Progenitor cell of endocrine pancreas (in vitro differentiated cells): ENCODE measurements at regions not wholly inside any gene's neighbourhood (a gene's known extent, or its start where the extent isn't known, plus 50 kb on each side); places are given as distances from the start of the nearest gene placed in this dataset.

Source experiments
- DNase-seq: peaks from one replicate; pipeline ENCODE4 v3.0.0; 2021; ENCODE audit warnings: low spot score; ENCODE audit not compliant: unreplicated experiment
- H3K27ac Mint-ChIP-seq: 2 replicates; pipeline ENCODE4 v1.8.0; 2021; ENCODE audit warnings: mild to moderate bottlenecking, moderate library complexity, mixed read lengths
- H3K27me3 Mint-ChIP-seq: 2 replicates; pipeline ENCODE4 v1.8.0; 2021; ENCODE audit warnings: mixed read lengths
- H3K36me3 Mint-ChIP-seq: 2 replicates; pipeline ENCODE4 v1.8.0; 2022; ENCODE audit warnings: mixed read lengths; ENCODE audit not compliant: insufficient read depth
- H3K4me1 Mint-ChIP-seq: 2 replicates; pipeline ENCODE4 v1.8.0; 2021; ENCODE audit warnings: low read depth, mixed read lengths
- H3K4me3 Mint-ChIP-seq: 2 replicates; pipeline ENCODE4 v1.8.0; 2021; ENCODE audit warnings: low read depth, mild to moderate bottlenecking, moderate library complexity, mixed read lengths
- H3K9me3 Mint-ChIP-seq: 2 replicates; pipeline ENCODE4 v1.8.0; 2021; ENCODE audit warnings: low read depth, mixed read lengths
- TF ChIP-seq, protein P1 (sequence below): fragments of 200-600 bp; sonication (generic); IDR thresholded peaks from one replicate; pipeline ENCODE4 v1.5.0; 2021; ENCODE audit warnings: antibody characterized with exemption, mild to moderate bottlenecking; ENCODE audit not compliant: unreplicated experiment

DNA sequence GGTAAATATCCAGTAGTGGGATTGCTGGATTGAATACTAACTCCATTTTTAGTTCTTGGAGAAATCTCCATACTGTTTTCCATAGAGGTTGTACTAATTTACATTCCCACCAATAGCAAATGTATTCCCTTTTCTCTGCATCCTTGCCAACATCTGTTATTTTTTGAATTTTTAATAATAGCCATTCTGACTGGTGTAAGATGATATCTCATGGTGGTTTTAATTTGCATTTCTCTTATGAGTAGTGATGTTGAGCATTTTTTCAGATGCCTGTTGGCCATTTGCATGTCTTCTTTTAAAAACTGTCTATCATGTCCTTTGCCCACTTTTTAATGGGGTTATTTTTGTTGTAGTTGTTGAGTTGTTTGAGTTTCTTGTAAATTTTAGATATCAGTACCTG, 253.2 kb downstream of the HAO1 start:
- H3K9me3 Mint-ChIP-seq, result no peaks in the 10 kb centered on the region
- H3K4me1 Mint-ChIP-seq, result no peaks in the 10 kb centered on the region
- no peak overlapping the region for H3K27ac Mint-ChIP-seq
- TF ChIP-seq, protein P1, sequence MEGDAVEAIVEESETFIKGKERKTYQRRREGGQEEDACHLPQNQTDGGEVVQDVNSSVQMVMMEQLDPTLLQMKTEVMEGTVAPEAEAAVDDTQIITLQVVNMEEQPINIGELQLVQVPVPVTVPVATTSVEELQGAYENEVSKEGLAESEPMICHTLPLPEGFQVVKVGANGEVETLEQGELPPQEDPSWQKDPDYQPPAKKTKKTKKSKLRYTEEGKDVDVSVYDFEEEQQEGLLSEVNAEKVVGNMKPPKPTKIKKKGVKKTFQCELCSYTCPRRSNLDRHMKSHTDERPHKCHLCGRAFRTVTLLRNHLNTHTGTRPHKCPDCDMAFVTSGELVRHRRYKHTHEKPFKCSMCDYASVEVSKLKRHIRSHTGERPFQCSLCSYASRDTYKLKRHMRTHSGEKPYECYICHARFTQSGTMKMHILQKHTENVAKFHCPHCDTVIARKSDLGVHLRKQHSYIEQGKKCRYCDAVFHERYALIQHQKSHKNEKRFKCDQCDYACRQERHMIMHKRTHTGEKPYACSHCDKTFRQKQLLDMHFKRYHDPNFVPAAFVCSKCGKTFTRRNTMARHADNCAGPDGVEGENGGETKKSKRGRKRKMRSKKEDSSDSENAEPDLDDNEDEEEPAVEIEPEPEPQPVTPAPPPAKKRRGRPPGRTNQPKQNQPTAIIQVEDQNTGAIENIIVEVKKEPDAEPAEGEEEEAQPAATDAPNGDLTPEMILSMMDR, result no peak
- DNase-seq, result no peak
- peaks cover 19% of the 10 kb centered on the region for H3K27me3 Mint-ChIP-seq
- H3K36me3 Mint-ChIP-seq, result no peaks in the 10 kb centered on the region
- no peak overlapping the region for H3K4me3 Mint-ChIP-seq

DNA sequence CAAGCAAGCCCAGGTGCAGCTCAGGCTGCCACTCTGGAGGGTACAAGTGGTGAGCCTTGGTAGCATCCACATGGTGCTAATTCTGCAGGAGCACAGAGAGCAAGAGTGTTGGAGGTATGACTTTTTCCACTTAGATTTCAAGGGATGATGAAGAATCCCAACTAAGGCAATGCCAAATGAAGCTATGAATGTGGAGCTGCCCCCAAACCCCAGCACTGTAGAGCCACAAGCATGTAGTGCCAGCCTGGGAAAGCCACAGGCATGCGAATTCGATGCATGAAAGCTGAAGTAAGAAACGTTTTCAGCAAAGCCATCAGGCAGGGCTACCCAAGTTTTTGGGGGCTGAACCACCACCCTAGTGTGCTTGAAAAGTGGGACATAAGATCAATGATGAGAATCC, 251.1 kb downstream of the HAO1 start:
- no peak for DNase-seq
- H3K4me1 Mint-ChIP-seq, result no peaks in the 10 kb centered on the region
- TF ChIP-seq, protein P1, result no peak
- no peaks in the 10 kb centered on the region for H3K36me3 Mint-ChIP-seq
- H3K27me3 Mint-ChIP-seq, result peaks cover 40% of the 10 kb centered on the region
- H3K4me3 Mint-ChIP-seq, result no peak overlapping the region
- H3K9me3 Mint-ChIP-seq, result no peaks in the 10 kb centered on the region
- no peak overlapping the region for H3K27ac Mint-ChIP-seq

DNA sequence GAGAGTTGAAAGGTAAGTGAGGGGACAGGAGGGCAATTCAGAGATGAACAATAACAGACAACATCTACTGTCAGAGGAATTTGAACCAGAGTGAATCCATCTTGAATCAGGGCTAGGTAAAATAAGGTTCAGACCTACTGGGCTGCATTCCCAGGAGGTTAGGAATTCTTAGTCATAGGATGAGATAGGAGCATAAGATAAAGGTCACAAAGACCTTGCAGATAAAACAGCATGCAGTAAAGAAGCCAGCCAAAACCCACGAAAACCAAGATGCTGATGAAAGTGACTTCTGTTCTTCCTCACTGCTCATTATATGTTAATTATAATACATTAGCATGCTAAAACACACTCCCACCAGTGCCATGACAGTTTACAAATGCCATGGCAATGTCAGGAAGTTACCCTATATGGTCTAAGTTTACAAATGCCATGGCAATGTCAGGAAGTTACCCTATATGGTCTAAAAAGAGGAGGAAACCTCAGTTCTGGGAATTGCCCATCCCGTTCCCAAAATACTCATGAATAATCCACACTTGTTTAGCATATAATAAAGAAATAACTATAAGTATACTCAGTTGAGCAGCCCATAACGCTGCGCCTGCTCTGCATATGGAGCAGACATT, 248.5 kb downstream of the HAO1 start:
- TF ChIP-seq, protein P1, result no peak
- H3K4me1 Mint-ChIP-seq, result peaks cover 8% of the 10 kb centered on the region
- H3K27ac Mint-ChIP-seq, result no peak overlapping the region

DNA sequence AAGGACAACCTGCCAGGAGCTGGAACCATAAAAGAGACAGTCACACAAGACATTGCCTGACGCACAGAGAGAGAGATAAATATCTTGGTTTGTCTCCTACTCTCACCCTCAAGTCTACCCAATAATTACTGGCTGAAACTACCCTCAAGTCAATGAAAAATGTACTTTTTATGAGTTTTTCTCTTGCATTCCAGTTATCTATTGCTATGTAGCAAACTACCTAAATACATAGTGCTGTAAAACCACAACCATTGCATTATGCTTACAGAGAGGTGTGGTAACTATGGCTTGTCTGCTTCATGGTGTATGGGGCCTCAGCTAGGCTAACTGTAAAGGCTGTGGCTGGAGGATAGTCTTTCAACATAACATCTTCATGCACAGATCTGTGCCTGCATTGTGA, 247.8 kb downstream of the HAO1 start:
- peaks cover 61% of the 10 kb centered on the region for H3K27me3 Mint-ChIP-seq
- no peak overlapping the region for H3K27ac Mint-ChIP-seq
- peaks cover 12% of the 10 kb centered on the region for H3K4me1 Mint-ChIP-seq
- H3K36me3 Mint-ChIP-seq, result no peaks in the 10 kb centered on the region
- no peaks in the 10 kb centered on the region for H3K9me3 Mint-ChIP-seq
- DNase-seq, result no peak
- H3K4me3 Mint-ChIP-seq, result no peak overlapping the region
- TF ChIP-seq, protein P1, result no peak

More for the DNA sequence above, 248.5 kb downstream of the HAO1 start:
- Mint-ChIP-seq H3K9me3 (no peaks in the 10 kb centered on the region), H3K36me3 (no peaks in the 10 kb centered on the region), H3K27me3 (peaks cover 54% of the 10 kb centered on the region), H3K4me3 (no peak overlapping the region)
- DNase-seq, result no peak

DNA sequence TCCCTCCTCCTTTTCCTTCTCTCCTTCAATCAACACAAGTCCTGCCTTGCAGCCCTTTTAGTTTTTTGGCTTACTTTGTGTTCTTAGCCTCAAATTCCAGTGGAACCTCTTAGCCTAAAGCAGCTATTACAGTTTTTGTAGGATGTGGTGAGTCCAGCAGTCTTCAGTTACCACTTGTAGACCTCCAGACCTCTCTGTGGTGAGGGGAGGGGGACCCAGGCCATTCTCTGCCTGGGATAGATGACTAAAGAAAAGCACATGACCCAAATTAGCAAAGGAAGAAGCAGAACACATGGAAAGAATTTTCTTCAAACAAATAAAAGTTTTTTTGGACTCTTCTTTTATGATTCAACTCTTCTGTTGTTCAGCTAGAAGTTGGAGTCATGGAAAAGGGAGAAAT, 246.5 kb downstream of the HAO1 start:
- Mint-ChIP-seq H3K4me3 (no peak overlapping the region), H3K27me3 (peaks cover 58% of the 10 kb centered on the region), H3K27ac (no peak overlapping the region), H3K9me3 (no peaks in the 10 kb centered on the region), H3K4me1 (peaks cover 12% of the 10 kb centered on the region), H3K36me3 (no peaks in the 10 kb centered on the region)
- no peak for DNase-seq
- TF ChIP-seq, protein P1, result no peak
